H1 (cell line): ENCODE measurements at regions not wholly inside any gene's neighbourhood (a gene's known extent, or its start where the extent isn't known, plus 50 kb on each side); places are given as distances from the start of the nearest gene placed in this dataset.

Experiments
- CTCF ChIA-PET: fragments of 300-600 bp; sonication (Branson Sonifier 250); formaldehyde crosslinking; loops from one replicate; lab custom pipeline; 2021; ENCODE audit not compliant: partially characterized antibody; lab: Charles Lee
- POLR2A ChIA-PET: fragments of 300-600 bp; sonication (Branson Sonifier 250); formaldehyde crosslinking; loops from one replicate; lab custom pipeline; 2021; ENCODE audit warnings: inconsistent platforms; ENCODE audit not compliant: partially characterized antibody; lab: Charles Lee
- DNase-seq, 2 experiments: peaks; one replicate each; pipeline versions ENCODE4 v3.0.0 to v3.0.0-alpha.2; 2010 to 2022; ENCODE audit warnings: low spot score in 2 of 2, low read depth in 1 of 2, mixed read lengths in 1 of 2
- FAIRE-seq: peaks from 2 replicates; lab custom pipeline; 2011; peaks lifted over from hg19 to GRCh38; lab: Jason Lieb, UNC
- H2AFZ ChIP-seq: 2 replicates; pipeline ENCODE4 v1.8.1; 2012; ENCODE audit warnings: low read length, inconsistent platforms
- H2AK5ac ChIP-seq: 2 replicates; pipeline ENCODE4 v1.6.1; 2013; ENCODE audit warnings: low read depth, low read length
- H2BK120ac ChIP-seq: replicated peaks from 2 replicates; pipeline ENCODE3; 2013; ENCODE audit warnings: low read depth, low read length, inconsistent platforms
- H2BK12ac ChIP-seq: 2 replicates; pipeline ENCODE4 v1.6.1; 2013; ENCODE audit warnings: low read depth, low read length
- H2BK15ac ChIP-seq: 2 replicates; pipeline ENCODE4 v1.6.1; 2013; ENCODE audit warnings: low read length
- H2BK20ac ChIP-seq: 2 replicates; pipeline ENCODE4 v1.6.1; 2013; ENCODE audit warnings: low read length
- H2BK5ac ChIP-seq: 2 replicates; pipeline ENCODE4 v1.6.1; 2013; ENCODE audit warnings: low read depth, low read length
- H3K14ac ChIP-seq: 2 replicates; pipeline ENCODE4 v1.6.1; 2013; ENCODE audit warnings: inconsistent platforms; ENCODE audit not compliant: insufficient read length
- H3K18ac ChIP-seq: 2 replicates; pipeline ENCODE4 v1.6.1; 2013; ENCODE audit warnings: low read length; ENCODE audit errors: extremely low read depth
- H3K23ac ChIP-seq: 2 replicates; pipeline ENCODE4 v1.6.1; 2013; ENCODE audit warnings: inconsistent platforms; ENCODE audit not compliant: insufficient read length
- H3K23me2 ChIP-seq: 2 replicates; pipeline ENCODE4 v1.6.1; 2013; ENCODE audit warnings: low read depth, low read length
- H3K27ac ChIP-seq: 2 replicates; pipeline ENCODE4 v1.6.1; 2011; ENCODE audit warnings: low read depth, low read length, inconsistent platforms
- H3K27me3 ChIP-seq, 4 experiments: replicated peaks in 1 of 4; 1 replicate in 1 of 4; 2 replicates in 3 of 4; pipeline versions ENCODE4 v1.6.1 to v1.8.1; 2011 to 2013; ENCODE audit warnings: low read length in 3 of 4, mild to moderate bottlenecking in 3 of 4, inconsistent platforms in 2 of 4, mixed read lengths in 2 of 4, moderate library complexity in 1 of 4; ENCODE audit not compliant: control insufficient read depth in 3 of 4, insufficient read depth in 3 of 4; ENCODE audit errors: extremely low read depth in 1 of 4
- H3K36me3 ChIP-seq, 4 experiments: 2 replicates each; pipeline versions ENCODE4 v1.6.1 to v1.8.1; 2011 to 2013; ENCODE audit warnings: mild to moderate bottlenecking in 4 of 4, low read length in 3 of 4, moderate library complexity in 2 of 4, control low read depth in 1 of 4, inconsistent platforms in 1 of 4; ENCODE audit not compliant: insufficient read depth in 4 of 4, control insufficient read depth in 2 of 4
- H3K4ac ChIP-seq: replicated peaks from 2 replicates; pipeline ENCODE3; 2013; ENCODE audit warnings: low read length, low read depth, mixed read lengths, inconsistent platforms; ENCODE audit not compliant: insufficient read length
- H3K4me1 ChIP-seq, 4 experiments: replicated peaks in 1 of 4; 1 replicate in 1 of 4; 2 replicates in 3 of 4; pipeline versions ENCODE4 v1.6.1 to v1.8.1; 2011 to 2013; ENCODE audit warnings: low read length in 3 of 4, inconsistent platforms in 2 of 4, mixed read lengths in 1 of 4; ENCODE audit not compliant: insufficient read depth in 4 of 4, control insufficient read depth in 3 of 4
- H3K4me2 ChIP-seq, 2 experiments: 2 replicates each; pipeline versions ENCODE4 v1.6.1 to v1.8.1; 2011 to 2013; ENCODE audit warnings: low read depth in 2 of 2, low read length in 2 of 2, control low read depth in 1 of 2, inconsistent platforms in 1 of 2, mild to moderate bottlenecking in 1 of 2; ENCODE audit not compliant: insufficient read depth in 1 of 2
- H3K4me3 ChIP-seq, 4 experiments: fragments of 200-600, 300-600 bp in 1 of 4; sonication (generic), shearing (Covaris generic), sonication (Bioruptor Twin) in 1 of 4; 2 replicates each; pipeline versions ENCODE4 v1.5.1 to v1.8.1; 2011 to 2016; ENCODE audit warnings: low read length in 4 of 4, low read depth in 3 of 4, control low read depth in 2 of 4, inconsistent platforms in 2 of 4, mild to moderate bottlenecking in 2 of 4, mixed read lengths in 1 of 4, moderate library complexity in 1 of 4; ENCODE audit not compliant: insufficient read depth in 2 of 4; ENCODE audit errors: extremely low read depth in 1 of 4
- H3K56ac ChIP-seq: replicated peaks from 2 replicates; pipeline ENCODE3; 2013; ENCODE audit warnings: low read depth, mild to moderate bottlenecking, mixed read lengths, low read length, inconsistent platforms; ENCODE audit not compliant: insufficient read length
- H3K79me1 ChIP-seq: 2 replicates; pipeline ENCODE4 v1.6.1; 2013; ENCODE audit warnings: low read depth, low read length, control low read depth
- H3K79me2 ChIP-seq, 2 experiments: 2 replicates each; pipeline versions ENCODE4 v1.6.1 to v1.8.1; 2012 to 2013; ENCODE audit warnings: low read length in 2 of 2, mild to moderate bottlenecking in 2 of 2, inconsistent platforms in 1 of 2; ENCODE audit not compliant: insufficient read depth in 2 of 2, control insufficient read depth in 1 of 2
- H3K9ac ChIP-seq, 4 experiments: replicated peaks in 1 of 4; 1 replicate in 1 of 4; 2 replicates in 3 of 4; pipeline versions ENCODE4 v1.6.1 to v1.8.1; 2011 to 2013; ENCODE audit warnings: low read depth in 3 of 4, low read length in 3 of 4, control low read depth in 2 of 4, mild to moderate bottlenecking in 2 of 4, moderate library complexity in 2 of 4, inconsistent platforms in 1 of 4; ENCODE audit errors: extremely low read depth in 1 of 4
- H3K9me3 ChIP-seq, 2 experiments: 2 replicates each; pipeline versions ENCODE4 v1.6.1 to v1.8.1; 2012 to 2013; ENCODE audit warnings: mild to moderate bottlenecking in 2 of 2, moderate library complexity in 2 of 2, control low read depth in 1 of 2, inconsistent platforms in 1 of 2, low read depth in 1 of 2, low read length in 1 of 2, mixed read lengths in 1 of 2; ENCODE audit not compliant: insufficient read depth in 2 of 2
- H4K20me1 ChIP-seq, 2 experiments: replicated peaks in 1 of 2; 2 replicates each; pipeline versions ENCODE3 to v1.8.1; 2011 to 2013; ENCODE audit warnings: inconsistent platforms in 2 of 2, low read length in 2 of 2, mild to moderate bottlenecking in 1 of 2; ENCODE audit not compliant: insufficient read depth in 2 of 2, control insufficient read depth in 1 of 2
- H4K5ac ChIP-seq: 2 replicates; pipeline ENCODE4 v1.6.1; 2013; ENCODE audit warnings: low read length, low read depth, mixed read lengths, inconsistent platforms; ENCODE audit not compliant: insufficient read length
- H4K8ac ChIP-seq: 2 replicates; pipeline ENCODE4 v1.8.0; 2013; ENCODE audit warnings: mild to moderate bottlenecking, moderate library complexity, low read length, inconsistent platforms; ENCODE audit not compliant: insufficient read depth; ENCODE audit errors: extremely low read depth
- H4K91ac ChIP-seq: replicated peaks from 2 replicates; pipeline ENCODE3; 2013; ENCODE audit warnings: low read length, mixed read lengths, inconsistent platforms; ENCODE audit not compliant: insufficient read length
- ATF2 ChIP-seq: IDR thresholded peaks from 2 replicates; pipeline ENCODE4 v1.6.1; 2012; ENCODE audit warnings: low read length, inconsistent platforms
- CHD1 ChIP-seq: IDR thresholded peaks from 2 replicates; pipeline ENCODE4 v1.6.1; 2012; ENCODE audit warnings: low read depth, low read length, improper control_type of control experiment
- CTBP2 ChIP-seq: IDR thresholded peaks from 2 replicates; pipeline ENCODE4 v1.7.0; 2011; ENCODE audit warnings: borderline replicate concordance, mild to moderate bottlenecking, moderate library complexity, mixed read lengths, low read length; ENCODE audit not compliant: insufficient read depth, insufficient read length
- GABPA ChIP-seq: IDR thresholded peaks from 2 replicates; pipeline ENCODE4 v1.6.1; 2011; ENCODE audit warnings: mild to moderate bottlenecking, low read length, moderate library complexity, borderline replicate concordance; ENCODE audit not compliant: insufficient read depth
- HDAC6 ChIP-seq: IDR thresholded peaks from one replicate; pipeline ENCODE4 v1.7.1; 2012; ENCODE audit warnings: low read depth, mild to moderate bottlenecking, inconsistent platforms, low read length, moderate library complexity
- KDM5A ChIP-seq: fragments of 200-600 bp; IDR thresholded peaks from 2 replicates; pipeline ENCODE4 v1.7.1; 2012; ENCODE audit warnings: mild to moderate bottlenecking, low read length, inconsistent platforms, mixed read lengths
- POLR2A ChIP-seq, 2 experiments: IDR thresholded peaks; 1 replicate in 1 of 2; 2 replicates in 1 of 2; pipeline ENCODE4 v1.6.1; 2011; ENCODE audit warnings: low read depth in 2 of 2, low read length in 2 of 2, mild to moderate bottlenecking in 2 of 2; ENCODE audit errors: control extremely low read depth in 1 of 2
- RBBP5 ChIP-seq: IDR thresholded peaks from 2 replicates; pipeline ENCODE4 v1.7.1; 2012; ENCODE audit warnings: low read depth, mild to moderate bottlenecking, inconsistent platforms, low read length, moderate library complexity, borderline replicate concordance
- SIRT6 ChIP-seq: IDR thresholded peaks from one replicate; pipeline ENCODE4 v1.7.1; 2012; ENCODE audit warnings: low read length, inconsistent platforms
- SP1 ChIP-seq: IDR thresholded peaks from 2 replicates; pipeline ENCODE4 v1.6.1; 2011; ENCODE audit warnings: low read depth, low read length
- TAF7 ChIP-seq: optimal IDR thresholded peaks from 2 replicates; pipeline ENCODE3; 2011; ENCODE audit warnings: low read depth, mild to moderate bottlenecking, inconsistent platforms, low read length, moderate library complexity, borderline replicate concordance
- TBP ChIP-seq: IDR thresholded peaks from 2 replicates; pipeline ENCODE4 v1.6.1; 2011; ENCODE audit warnings: low read depth, low read length, improper control_type of control experiment
- WGBS, 2 experiments: shearing (Covaris generic) in 1 of 2; methylation state at CpG; one replicate each; pipeline versions ENCODE4 v1.1.6 to v1.1.7; 2013 to 2015; ENCODE audit warnings: low lambda C conversion rate in 2 of 2, mixed read lengths in 2 of 2, inconsistent platforms in 1 of 2, low coverage in 1 of 2, missing lambda C conversion rate in 1 of 2; ENCODE audit not compliant: insufficient replicate concordance in 2 of 2, insufficient coverage in 1 of 2, insufficient read length in 1 of 2; ENCODE audit errors: extremely low coverage in 1 of 2, missing lambda C conversion rate in 1 of 2; 5-methylcytosine and 5-hydroxymethylcytosine counted together

- H3K79me2 ChIP-seq = no peaks in the 10 kb centered on the region
- 87% methylated on average over 5 of the region's 5 CpGs; no CpG with 5 or more reads in 1 of the 2 experiments for WGBS, 2 experiments
- H2BK120ac ChIP-seq = no peak overlapping the region
- ChIA-PET CTCF (no interaction called here), POLR2A (no interaction called here)
- no peak overlapping the region for H3K4ac ChIP-seq
- no peak for DNase-seq
- H4K91ac ChIP-seq = no peak overlapping the region
- H4K8ac ChIP-seq = no peak overlapping the region
- no peak overlapping the region for H3K4me3 ChIP-seq
- H3K27me3 ChIP-seq = no peaks in the 10 kb centered on the region
- no peak overlapping the region for H2AFZ ChIP-seq
- no peaks in the 10 kb centered on the region for H3K79me1 ChIP-seq
- H3K9ac ChIP-seq = no peak overlapping the region
- no peak overlapping the region for H3K4me2 ChIP-seq
- H3K4me1 ChIP-seq = no peaks in the 10 kb centered on the region
- no peaks in the 10 kb centered on the region for H3K36me3 ChIP-seq
- no peaks in the 10 kb centered on the region for H3K23me2 ChIP-seq
- H3K23ac ChIP-seq = no peak overlapping the region
- H2BK5ac ChIP-seq = no peak overlapping the region
- H2AK5ac ChIP-seq = no peak overlapping the region
- no peak overlapping the region for H2BK20ac ChIP-seq
- no peak for TF ChIP-seq POLR2A (IDR thresholded peaks at IDR 0.05; ENCODE audit: control extremely low read depth in 1 of 2, low read depth in 2 of 2, low read length in 2 of 2)
- TF ChIP-seq CTBP2 = no peak
- TF ChIP-seq CHD1 = no peak
- TF ChIP-seq HDAC6 = no peak
- TF ChIP-seq ATF2 = no peak
- TF ChIP-seq KDM5A = no peak
- no peak for TF ChIP-seq GABPA
- TF ChIP-seq TAF7 = no peak
- TF ChIP-seq RBBP5 = no peak
- no peak for TF ChIP-seq SP1
- no peak for TF ChIP-seq SIRT6
- no peak for TF ChIP-seq TBP
- no peak overlapping the region for H3K56ac ChIP-seq
- peaks cover 3 to 7% of the 10 kb centered on the region in 2 experiments; a peak in 2 of 4 replicates for H3K9me3 ChIP-seq
- H2BK12ac ChIP-seq = no peak overlapping the region
- no peak overlapping the region for H3K14ac ChIP-seq
- no peak overlapping the region for H2BK15ac ChIP-seq
- no peak overlapping the region for H3K27ac ChIP-seq
- H4K5ac ChIP-seq = no peak overlapping the region
- no peak overlapping the region for H3K18ac ChIP-seq
- FAIRE-seq = no peak
- H4K20me1 ChIP-seq = no peaks in the 10 kb centered on the region
Measured at GRCh38 chr2:138170485-138170884, 206.2 kb downstream of the HNMT start.
